OCI-LY1 (cell line): ENCODE measurements at regions not wholly inside any gene's neighbourhood (a gene's known extent, or its start where the extent isn't known, plus 50 kb on each side); places are given as distances from the start of the nearest gene placed in this dataset.
"Not testable (repeated sequence)": the region's sequence is repeated elsewhere in the genome, so short reads cannot be mapped to it uniquely, and the experiment has no call there.

ENCODE experiments used
- H2AFZ ChIP-seq: fragments of 200-600 bp; sonication (generic), shearing (Covaris generic); 2 replicates; pipeline ENCODE4 v1.6.0; 2014; ENCODE audit warnings: antibody characterized with exemption, mild to moderate bottlenecking, low read length
- H3F3A ChIP-seq: fragments of 200-600 bp; sonication (generic), shearing (Covaris generic); 2 replicates; pipeline ENCODE4 v1.6.0; 2014; ENCODE audit warnings: mild to moderate bottlenecking, antibody characterized with exemption, low read length, moderate library complexity; ENCODE audit not compliant: insufficient read depth
- H3K27ac ChIP-seq: fragments of 200-600 bp; sonication (generic); 2 replicates; pipeline ENCODE4 v1.5.1; 2014; ENCODE audit warnings: low read length, mixed run types, mild to moderate bottlenecking, low read depth; ENCODE audit not compliant: poor library complexity, severe bottlenecking
- H3K27me3 ChIP-seq: fragments of 200-600 bp; sonication (generic); 2 replicates; pipeline ENCODE4 v1.6.0; 2014; ENCODE audit warnings: antibody characterized with exemption, mild to moderate bottlenecking, low read length, moderate library complexity; ENCODE audit not compliant: insufficient read depth
- H3K36me3 ChIP-seq: fragments of 200-600 bp; sonication (generic); 2 replicates; pipeline ENCODE4 v1.6.1; 2014; ENCODE audit warnings: mild to moderate bottlenecking, antibody characterized with exemption, low read length, moderate library complexity, mixed read lengths; ENCODE audit not compliant: insufficient read depth
- H3K4me1 ChIP-seq: fragments of 200-600 bp; sonication (generic); 2 replicates; pipeline ENCODE4 v1.5.1; 2014; ENCODE audit warnings: mild to moderate bottlenecking, low read length, moderate library complexity; ENCODE audit not compliant: insufficient read depth, severe bottlenecking
- H3K4me2 ChIP-seq: fragments of 200-600 bp; sonication (generic), shearing (Covaris generic); 2 replicates; pipeline ENCODE4 v1.6.1; 2014; ENCODE audit warnings: low read length
- H3K4me3 ChIP-seq: fragments of 200-600 bp; sonication (generic); 2 replicates; pipeline ENCODE4 v1.5.1; 2014; ENCODE audit warnings: low read length, low read depth, mild to moderate bottlenecking, mixed read lengths; ENCODE audit not compliant: poor library complexity, severe bottlenecking
- H3K79me2 ChIP-seq: fragments of 200-600 bp; shearing (Covaris generic); 2 replicates; pipeline ENCODE4 v1.6.1; 2016; ENCODE audit warnings: mixed run types, low read length, mixed read lengths; ENCODE audit not compliant: insufficient read depth
- H3K9ac ChIP-seq: fragments of 200-600 bp; sonication (generic), shearing (Covaris generic); 2 replicates; pipeline ENCODE4 v1.6.1; 2014; ENCODE audit warnings: mild to moderate bottlenecking, low read length, mixed read lengths
- H3K9me2 ChIP-seq: fragments of 200-600 bp; sonication (generic), shearing (Covaris generic); 2 replicates; pipeline ENCODE4 v1.6.1; 2014; ENCODE audit warnings: low read depth, mild to moderate bottlenecking, low read length, mixed read lengths
- H3K9me3 ChIP-seq: fragments of 200-600 bp; shearing (Covaris generic); 2 replicates; pipeline ENCODE4 v1.6.1; 2014; ENCODE audit warnings: low read length, mixed read lengths
- H4K20me1 ChIP-seq: fragments of 200-600 bp; sonication (generic), shearing (Covaris generic); 2 replicates; pipeline ENCODE4 v1.6.0; 2016; ENCODE audit warnings: mild to moderate bottlenecking, low read length; ENCODE audit not compliant: insufficient read depth
- EZH2 ChIP-seq: fragments of 200-600 bp; sonication (generic), shearing (Covaris generic); IDR thresholded peaks from 2 replicates; pipeline ENCODE4 v1.8.0; 2017; ENCODE audit warnings: borderline replicate concordance, mixed run types, mild to moderate bottlenecking, antibody characterized with exemption, low read length, moderate library complexity, mixed read lengths
- TF ChIP-seq, protein P1 (sequence below): fragments of 200-600 bp; sonication (generic), shearing (Covaris generic); IDR thresholded peaks from 2 replicates; pipeline ENCODE4 v1.5.1; 2017; ENCODE audit warnings: mild to moderate bottlenecking, antibody characterized with exemption, low read length, moderate library complexity, mixed read lengths

DNA sequence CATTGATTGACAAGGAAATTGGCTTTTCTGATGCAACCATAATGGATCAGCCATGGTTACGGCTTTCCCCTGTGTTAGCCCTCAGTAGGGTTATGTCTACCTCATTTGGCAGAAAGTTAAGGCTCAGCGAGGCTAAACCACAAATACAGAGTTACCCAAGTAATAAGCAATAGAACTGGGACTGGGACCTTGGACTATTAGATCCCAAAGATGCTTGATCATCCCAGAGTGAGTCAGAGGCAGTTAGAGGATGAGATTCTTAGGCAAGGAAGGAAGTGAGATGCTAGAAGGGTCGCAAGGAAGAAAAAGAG, 401.4 kb downstream of the TNS3 start:
- Histone ChIP-seq H3K36me3 (no peaks in the 10 kb centered on the region; the same call in 1 of the 2 replicates), H2AFZ (no peak overlapping the region), H3K4me1 (peaks cover 12% of the 10 kb centered on the region), H3K4me2 (no peak overlapping the region), H3K27ac (no peak overlapping the region), H3F3A (no peaks in the 10 kb centered on the region), H3K27me3 (no peaks in the 10 kb centered on the region; the same call in 1 of the 2 replicates), H3K4me3 (no peak overlapping the region), H3K79me2 (no peaks in the 10 kb centered on the region), H3K9me2 (no peaks in the 10 kb centered on the region), H3K9me3 (peaks cover 2% of the 10 kb centered on the region; the same call in 1 of the 2 replicates), H4K20me1 (no peaks in the 10 kb centered on the region), H3K9ac (no peak overlapping the region)
- no peak for TF ChIP-seq EZH2
- TF ChIP-seq, protein P1, sequence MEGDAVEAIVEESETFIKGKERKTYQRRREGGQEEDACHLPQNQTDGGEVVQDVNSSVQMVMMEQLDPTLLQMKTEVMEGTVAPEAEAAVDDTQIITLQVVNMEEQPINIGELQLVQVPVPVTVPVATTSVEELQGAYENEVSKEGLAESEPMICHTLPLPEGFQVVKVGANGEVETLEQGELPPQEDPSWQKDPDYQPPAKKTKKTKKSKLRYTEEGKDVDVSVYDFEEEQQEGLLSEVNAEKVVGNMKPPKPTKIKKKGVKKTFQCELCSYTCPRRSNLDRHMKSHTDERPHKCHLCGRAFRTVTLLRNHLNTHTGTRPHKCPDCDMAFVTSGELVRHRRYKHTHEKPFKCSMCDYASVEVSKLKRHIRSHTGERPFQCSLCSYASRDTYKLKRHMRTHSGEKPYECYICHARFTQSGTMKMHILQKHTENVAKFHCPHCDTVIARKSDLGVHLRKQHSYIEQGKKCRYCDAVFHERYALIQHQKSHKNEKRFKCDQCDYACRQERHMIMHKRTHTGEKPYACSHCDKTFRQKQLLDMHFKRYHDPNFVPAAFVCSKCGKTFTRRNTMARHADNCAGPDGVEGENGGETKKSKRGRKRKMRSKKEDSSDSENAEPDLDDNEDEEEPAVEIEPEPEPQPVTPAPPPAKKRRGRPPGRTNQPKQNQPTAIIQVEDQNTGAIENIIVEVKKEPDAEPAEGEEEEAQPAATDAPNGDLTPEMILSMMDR: 0 out of 2 replicates have a peak, but pooled peaks have one; percentile 2

DNA sequence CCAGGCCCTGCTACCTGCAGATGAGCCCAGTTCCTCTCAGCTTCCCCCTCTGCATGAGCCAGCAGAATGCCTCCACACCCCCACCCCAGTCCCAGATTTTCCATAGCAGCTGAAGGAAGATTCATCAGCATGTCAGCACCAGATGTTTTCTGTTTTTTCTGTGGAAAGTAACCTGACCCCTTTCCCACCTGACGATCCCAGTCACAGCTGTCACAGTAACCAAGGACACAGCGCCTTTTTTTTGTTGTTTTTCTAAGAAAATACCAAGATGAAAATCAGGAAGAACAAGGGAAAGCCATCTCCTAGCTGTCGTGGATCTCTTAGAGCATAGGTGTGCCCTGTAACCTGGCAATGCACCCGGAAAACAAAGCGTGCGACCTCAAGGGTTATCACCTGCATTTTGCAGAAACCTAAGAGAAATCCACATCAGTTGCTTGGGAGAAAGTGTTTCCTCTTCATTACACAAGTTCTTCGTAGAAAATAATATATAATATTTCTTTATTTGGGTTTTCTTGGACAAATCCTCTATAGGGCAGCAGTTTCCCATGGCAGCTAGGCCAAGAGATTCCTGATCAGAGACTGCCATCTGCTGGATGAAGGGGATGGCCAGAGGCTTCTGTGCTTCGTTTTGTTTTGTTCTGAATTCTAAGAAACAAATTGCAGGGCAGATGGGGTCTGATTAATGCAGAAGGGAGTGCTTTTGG, 401.9 kb downstream of the TNS3 start:
- H3K27me3 ChIP-seq: no peaks in the 10 kb centered on the region; the same call in 1 of the 2 replicates
- H3K27ac ChIP-seq: no peak overlapping the region
- H3K4me1 ChIP-seq: peaks cover 12% of the 10 kb centered on the region
- no peak overlapping the region for H3K4me3 ChIP-seq
- no peak overlapping the region for H2AFZ ChIP-seq
- TF ChIP-seq, protein P1: peak; percentile 97
- TF ChIP-seq EZH2: no peak
- H3K36me3 ChIP-seq: no peaks in the 10 kb centered on the region; the same call in 1 of the 2 replicates
- no peaks in the 10 kb centered on the region for H3F3A ChIP-seq
- peaks cover 7% of the 10 kb centered on the region; the same call in 1 of the 2 replicates for H3K9me3 ChIP-seq
- no peak overlapping the region for H3K4me2 ChIP-seq
- H4K20me1 ChIP-seq: no peaks in the 10 kb centered on the region
- H3K79me2 ChIP-seq: no peaks in the 10 kb centered on the region
- H3K9me2 ChIP-seq: no peaks in the 10 kb centered on the region
- H3K9ac ChIP-seq: no peak overlapping the region

DNA sequence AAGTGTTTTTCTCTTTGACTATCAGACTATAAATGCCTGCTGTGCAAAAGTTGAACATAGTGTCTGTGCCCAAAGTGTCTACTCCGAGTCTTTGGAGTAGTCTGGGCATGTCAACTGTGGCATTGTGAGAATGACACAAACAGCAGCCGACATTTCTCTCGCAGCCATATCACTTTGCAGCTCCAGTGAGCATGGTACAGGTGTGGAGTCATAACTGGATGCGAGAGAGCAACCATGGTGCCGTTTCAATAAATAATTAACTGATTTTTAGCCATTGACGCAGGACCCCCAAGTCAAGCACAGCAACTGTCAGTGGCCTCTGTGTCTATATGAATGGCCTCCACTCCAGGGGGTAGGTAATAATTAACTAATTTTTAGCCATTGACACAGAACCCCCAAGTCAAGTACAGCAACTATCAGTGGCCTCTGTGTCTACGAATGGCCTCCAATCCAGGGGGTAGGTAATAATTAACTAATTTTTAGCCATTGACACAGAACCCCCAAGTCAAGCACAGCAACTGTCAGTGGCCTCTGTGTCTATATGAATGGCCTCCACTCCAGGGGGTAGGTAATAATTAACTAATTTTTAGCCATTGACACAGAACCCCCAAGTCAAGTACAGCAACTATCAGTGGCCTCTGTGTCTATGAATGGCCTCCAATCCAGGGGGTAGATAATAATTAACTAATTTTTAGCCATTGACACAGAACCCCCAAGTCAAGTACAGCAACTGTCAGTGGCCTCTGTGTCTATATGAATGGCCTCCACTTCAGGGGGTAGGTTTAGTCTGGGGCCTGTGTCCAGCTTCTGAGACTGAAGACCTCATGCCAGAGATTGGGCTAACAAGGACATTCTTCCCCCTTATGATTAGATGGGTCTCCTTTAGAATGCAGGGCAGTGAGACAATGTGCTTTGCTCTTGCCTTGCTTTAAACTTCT, 409.0 kb downstream of the TNS3 start:
- H3K4me2 ChIP-seq, H4K20me1 ChIP-seq, H3K4me3 ChIP-seq, H2AFZ ChIP-seq, H3K27me3 ChIP-seq, H3K36me3 ChIP-seq, H3K9me3 ChIP-seq, H3K79me2 ChIP-seq, H3K9ac ChIP-seq, H3F3A ChIP-seq, H3K27ac ChIP-seq, H3K9me2 ChIP-seq: not testable (repeated sequence)
- H3K4me1 ChIP-seq: peaks cover 21% of the 10 kb centered on the region
